GM21619 (cell line): ENCODE measurements at regions not wholly inside any gene's neighbourhood (a gene's known extent, or its start where the extent isn't known, plus 50 kb on each side); places are given as distances from the start of the nearest gene placed in this dataset.

ENCODE experiments used
- ATAC-seq: cut with Tn5 transposase; IDR thresholded peaks from one replicate; pipeline ENCODE4 v1.9.1; 2021; ENCODE audit not compliant: unreplicated experiment

- no peak for ATAC-seq
These were observed 885.4 kb upstream of the RBFOX1 start for GRCh38 chr16:6447021-6447790.

- no peak for ATAC-seq
These were observed 886.3 kb upstream of the RBFOX1 start for GRCh38 chr16:6446370-6446769.

GRCh38 chr16:6439129-6439528, 893.5 kb upstream of the RBFOX1 start:
- ATAC-seq: no peak

- ATAC-seq: no peak
These were observed 903.8 kb upstream of the RBFOX1 start for GRCh38 chr16:6428861-6429260.

GRCh38 chr16:6427621-6428020, 905.0 kb upstream of the RBFOX1 start:
- ATAC-seq: no peak

- no peak for ATAC-seq
These were observed 925.0 kb upstream of the RBFOX1 start for GRCh38 chr16:6407596-6407995.

- ATAC-seq: no peak
These were observed 926.6 kb upstream of the RBFOX1 start for GRCh38 chr16:6406028-6406427.

GRCh38 chr16:6382924-6383459, 949.7 kb upstream of the RBFOX1 start:
- ATAC-seq: no peak

GRCh38 chr16:6381896-6382295, 950.7 kb upstream of the RBFOX1 start:
- no peak for ATAC-seq

GRCh38 chr16:6377956-6378355, 954.7 kb upstream of the RBFOX1 start:
- no peak for ATAC-seq

GRCh38 chr16:6375465-6376075, 957.1 kb upstream of the RBFOX1 start:
- no peak for ATAC-seq

- ATAC-seq: no peak
These were observed 957.8 kb upstream of the RBFOX1 start for GRCh38 chr16:6374821-6375220.

GRCh38 chr16:6364846-6365245, 967.8 kb upstream of the RBFOX1 start:
- ATAC-seq: no peak

GRCh38 chr16:6363896-6364607, 968.6 kb upstream of the RBFOX1 start:
- ATAC-seq: no peak

GRCh38 chr16:6363396-6363795, 969.2 kb upstream of the RBFOX1 start:
- no peak for ATAC-seq

- no peak for ATAC-seq
These were observed 970.3 kb upstream of the RBFOX1 start for GRCh38 chr16:6362321-6362720.

- ATAC-seq: no peak
These were observed 972.0 kb upstream of the RBFOX1 start for GRCh38 chr16:6360641-6361040.

GRCh38 chr16:6356911-6357310, 975.7 kb upstream of the RBFOX1 start:
- no peak for ATAC-seq

- no peak for ATAC-seq
These were observed 982.9 kb upstream of the RBFOX1 start for GRCh38 chr16:6349725-6350124.

GRCh38 chr16:6345090-6345489, 987.6 kb upstream of the RBFOX1 start:
- ATAC-seq: no peak

- no peak for ATAC-seq
These were observed 989.5 kb upstream of the RBFOX1 start for GRCh38 chr16:6343157-6343556.

GRCh38 chr16:6341981-6342380, 990.7 kb upstream of the RBFOX1 start:
- ATAC-seq: no peak
